A549 (cell line): ENCODE measurements at regions not wholly inside any gene's neighbourhood (a gene's known extent, or its start where the extent isn't known, plus 50 kb on each side); places are given as distances from the start of the nearest gene placed in this dataset.

Experiments used
- CTCF ChIP-seq: fragments of >200 bp; sonication (Bioruptor Twin); formaldehyde crosslinking; IDR thresholded peaks from 3 replicates; pipeline ENCODE4 v1.5.1; 2016
- EP300 ChIP-seq, 2 experiments: fragments of >200 bp; sonication (Bioruptor Twin); formaldehyde crosslinking; IDR thresholded peaks; 2 replicates in 1 of 2; 3 replicates in 1 of 2; pipeline ENCODE4 v1.6.1; 2016 to 2017

- TF ChIP-seq CTCF (no peak), EP300 (IDR thresholded peaks at IDR 0.05) (no peak)
Observed at GRCh38 chr20:56829788-56830385, 200.8 kb downstream of the TFAP2C start.
